ENCODE measurements at regions not wholly inside any gene's neighbourhood (a gene's known extent, or its start where the extent isn't known, plus 50 kb on each side); places are given as distances from the start of the nearest gene placed in this dataset.
"Not testable (repeated sequence)": the region's sequence is repeated elsewhere in the genome, so short reads cannot be mapped to it uniquely, and the experiment has no call there.

DNA sequence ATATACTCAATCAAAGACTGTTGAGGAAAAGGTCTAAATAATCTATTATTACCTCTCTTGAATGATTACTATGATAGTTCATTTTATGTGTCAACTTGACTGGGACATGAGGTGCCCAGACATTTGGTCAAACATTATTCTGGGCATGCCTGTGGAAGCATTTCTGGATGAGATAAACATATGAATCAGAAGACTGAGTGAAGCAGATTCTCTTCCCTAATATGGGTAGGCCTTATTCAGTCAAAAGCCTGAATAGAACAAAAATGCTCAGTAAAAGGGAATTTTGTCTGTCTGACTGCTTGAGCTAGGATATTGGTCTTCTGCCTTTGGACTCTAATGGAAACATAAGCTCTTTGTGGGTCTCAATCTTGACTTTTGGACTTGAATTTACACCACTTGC lies 73.3 kb upstream of the SOX13 start:
- DNase-seq, result no peak

DNA sequence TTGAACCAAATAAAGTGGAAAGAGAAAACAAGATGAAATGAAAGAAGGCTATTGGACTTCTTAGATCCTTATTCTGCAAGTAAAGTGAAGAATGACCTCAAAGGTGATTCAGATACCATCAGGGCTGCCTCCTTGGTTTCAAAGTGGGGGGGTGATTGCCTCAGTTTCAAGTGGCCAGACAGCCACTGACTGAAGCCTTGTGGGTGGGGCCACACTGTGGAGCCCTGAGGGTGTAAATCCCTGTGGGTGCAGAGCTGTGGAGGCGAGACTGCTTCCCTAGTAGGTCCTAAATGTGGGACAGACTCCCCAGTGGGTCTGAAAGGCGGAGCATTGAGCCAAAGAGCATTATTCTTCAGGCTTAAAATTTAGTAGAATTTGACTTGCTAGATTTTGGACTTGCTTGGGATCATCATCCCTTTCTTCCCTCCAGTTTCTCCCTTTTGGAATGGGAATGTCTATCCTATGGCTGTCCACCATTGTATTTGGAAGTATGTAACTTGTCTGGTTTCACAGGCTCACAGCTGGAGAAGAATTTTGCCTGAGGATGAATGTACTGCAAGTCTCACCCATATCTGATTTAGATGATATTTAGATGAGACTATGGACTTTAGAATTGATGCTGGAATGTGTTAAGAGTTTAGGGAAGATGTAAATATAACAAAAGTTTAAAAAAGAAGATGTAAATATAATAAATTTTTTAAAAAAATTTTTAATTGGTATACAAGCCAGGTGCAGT lies 71.6 kb upstream of the SOX13 start:
- no peak for DNase-seq

DNA sequence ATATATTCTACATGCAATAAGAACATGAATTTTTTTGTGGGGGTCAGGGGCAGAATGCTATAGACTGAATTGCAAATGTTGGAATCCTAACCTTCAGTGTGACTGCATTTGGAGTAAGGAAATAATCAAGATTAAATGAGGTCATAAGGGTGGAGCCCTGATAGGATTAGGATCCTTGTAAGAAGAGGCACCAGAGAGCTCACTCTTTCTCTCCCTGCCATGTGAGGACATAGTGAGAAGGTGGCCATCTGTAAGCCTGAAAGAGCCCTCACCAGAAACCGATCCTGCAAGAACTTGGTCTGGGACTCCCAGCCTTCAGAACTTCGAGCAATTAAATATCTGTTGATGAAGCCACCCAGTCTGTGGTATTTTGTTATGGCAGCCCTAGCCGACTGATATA lies 70.3 kb upstream of the SOX13 start:
- no peak for DNase-seq

DNA sequence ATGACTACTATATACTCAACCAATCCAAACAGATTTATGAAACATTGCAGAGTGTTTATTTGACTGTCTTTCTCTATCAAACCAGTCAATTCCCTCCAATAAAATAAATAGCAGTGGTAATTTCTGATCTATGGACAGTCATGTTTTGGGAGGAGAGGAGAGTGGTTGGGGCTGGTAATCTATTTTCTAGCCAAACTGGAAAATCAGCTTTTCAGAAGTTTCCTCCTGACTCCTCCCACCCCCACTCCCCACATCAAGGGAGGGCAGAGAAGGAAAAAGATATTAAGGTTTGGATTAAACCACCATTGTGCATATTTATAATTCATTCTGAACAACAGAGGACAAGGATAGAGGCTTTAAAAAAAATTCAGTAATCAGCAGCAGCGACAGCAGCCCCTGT lies 69.4 kb upstream of the SOX13 start:
- no peak for DNase-seq

DNA sequence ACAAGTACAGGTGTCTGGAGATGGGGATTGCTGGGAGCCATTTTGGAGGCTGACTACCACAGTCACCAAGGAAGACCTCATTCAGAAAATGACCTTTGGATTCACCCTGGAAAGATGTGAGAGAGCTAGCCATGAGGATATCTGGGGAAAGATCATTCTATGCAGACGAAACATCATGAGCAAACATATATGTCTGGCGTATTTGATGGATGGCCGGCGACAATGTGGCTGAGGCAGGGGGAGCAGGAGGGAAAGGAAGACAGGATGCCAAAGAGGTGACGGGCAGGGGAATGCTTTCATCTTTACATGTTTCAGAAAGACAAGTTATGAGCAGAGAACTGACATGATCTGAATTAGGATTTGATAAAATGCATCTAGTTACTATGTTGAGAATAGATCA lies 61.5 kb upstream of the SOX13 start:
- no peak for DNase-seq

DNA sequence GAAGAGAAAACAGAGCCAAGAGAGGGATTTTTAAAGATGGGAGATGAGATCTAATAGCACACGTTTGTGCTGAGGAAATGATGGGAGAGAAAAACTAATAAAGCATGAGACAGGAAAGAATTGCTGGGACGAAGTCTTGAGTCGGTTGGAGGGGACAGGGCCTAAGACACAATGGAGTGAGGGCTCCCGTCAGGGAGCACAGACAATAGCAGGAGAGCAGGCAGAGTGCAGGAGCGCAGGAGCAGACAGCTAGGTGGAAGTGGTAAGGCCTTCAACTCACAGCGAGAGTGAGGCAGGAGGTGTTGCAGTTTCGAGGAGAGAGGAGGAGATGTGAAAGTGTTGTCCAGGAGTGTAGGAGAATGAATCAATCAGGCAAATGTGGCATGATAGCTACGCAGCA lies 59.9 kb upstream of the SOX13 start:
- no peak for DNase-seq

DNA sequence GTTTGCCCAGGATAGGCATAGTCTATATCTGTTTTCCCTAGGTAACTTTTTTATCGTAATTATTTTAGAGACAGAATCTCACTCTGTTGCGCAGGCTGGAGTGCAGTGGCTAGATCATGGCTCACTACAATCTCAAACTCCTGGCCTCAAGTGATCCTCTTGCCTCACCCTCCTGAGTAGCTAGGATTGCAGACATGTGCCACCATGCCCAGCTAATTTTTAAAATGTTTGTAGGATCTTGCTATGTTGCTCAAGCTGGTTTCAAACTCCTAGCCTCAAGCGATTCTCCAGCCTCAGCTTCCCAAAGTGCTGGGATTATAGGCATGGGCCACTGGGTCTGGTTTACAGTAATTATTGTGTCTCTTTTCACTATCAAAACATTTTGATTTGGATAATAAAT lies 58.6 kb upstream of the SOX13 start:
- DNase-seq, result no peak

DNA sequence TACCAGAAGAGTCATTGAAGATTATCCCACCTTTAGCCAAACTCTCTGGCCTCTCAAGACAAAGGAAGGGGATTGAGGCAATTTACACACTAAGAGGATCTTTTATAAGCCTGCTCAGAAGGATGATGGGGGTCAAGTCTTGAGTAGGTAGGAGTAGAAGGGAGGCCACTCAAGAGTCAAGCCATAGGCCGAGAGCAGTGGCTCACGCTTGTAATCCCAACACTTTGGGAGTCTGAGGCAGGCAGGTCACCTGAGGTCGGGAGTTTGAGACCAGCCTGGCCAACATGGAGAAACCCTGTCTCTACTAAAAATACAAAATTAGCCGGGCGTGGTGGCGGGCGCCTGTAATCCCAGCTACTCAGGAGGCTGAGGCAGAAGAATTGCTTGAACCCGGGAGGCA lies 58.0 kb upstream of the SOX13 start:
- not testable (repeated sequence) for DNase-seq

DNA sequence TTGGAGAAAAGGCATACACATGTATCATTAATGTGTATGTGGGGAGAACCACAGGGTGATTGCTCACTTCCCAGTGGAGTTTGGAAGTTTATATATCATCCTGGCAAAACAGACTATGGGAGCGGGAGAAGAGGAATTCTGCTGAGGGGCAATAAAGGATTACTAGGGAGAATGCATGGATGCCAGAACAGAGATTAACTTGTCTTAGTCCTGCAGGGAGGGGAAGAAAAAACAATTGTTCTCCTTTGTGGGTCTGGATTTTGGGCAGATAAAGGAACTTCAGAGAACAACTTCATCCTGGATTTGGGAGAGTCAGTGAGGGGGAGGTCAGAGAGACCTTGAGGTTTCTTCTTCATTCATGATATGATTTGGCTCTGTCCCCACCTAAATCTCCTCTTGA lies 55.9 kb upstream of the SOX13 start:
- no peak for DNase-seq

DNA sequence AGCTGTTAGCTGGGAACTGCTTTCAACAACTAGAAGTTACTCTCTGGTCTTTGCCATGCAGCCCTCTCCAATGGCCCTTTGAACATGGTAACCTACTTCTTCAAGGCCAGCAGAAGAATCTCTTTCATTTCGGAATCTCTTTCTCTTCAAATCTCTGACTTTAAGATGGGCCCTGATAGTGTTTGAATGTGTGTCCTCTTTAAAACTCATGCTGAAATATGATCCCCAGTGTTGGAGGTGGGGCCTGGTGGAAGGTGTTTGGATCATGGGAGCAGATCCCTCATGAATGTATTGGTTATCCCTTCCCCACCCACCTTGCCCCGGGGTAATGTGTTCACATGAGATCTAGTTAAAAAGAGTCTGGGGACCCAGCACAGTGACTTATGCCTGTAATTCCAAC lies 54.5 kb upstream of the SOX13 start:
- no peak for DNase-seq

All from NCI-H1105 treated with DMSO at 0.1 percent for 48 hours (cell line).